COLO668 (cell line): ENCODE measurements at regions not wholly inside any gene's neighbourhood (a gene's known extent, or its start where the extent isn't known, plus 50 kb on each side); places are given as distances from the start of the nearest gene placed in this dataset.

ENCODE experiments used
- DNase-seq: peaks from one replicate; lab custom pipeline; 2025; ENCODE audit not compliant: unreplicated experiment; lab: John Stamatoyannopoulos, UW

DNA sequence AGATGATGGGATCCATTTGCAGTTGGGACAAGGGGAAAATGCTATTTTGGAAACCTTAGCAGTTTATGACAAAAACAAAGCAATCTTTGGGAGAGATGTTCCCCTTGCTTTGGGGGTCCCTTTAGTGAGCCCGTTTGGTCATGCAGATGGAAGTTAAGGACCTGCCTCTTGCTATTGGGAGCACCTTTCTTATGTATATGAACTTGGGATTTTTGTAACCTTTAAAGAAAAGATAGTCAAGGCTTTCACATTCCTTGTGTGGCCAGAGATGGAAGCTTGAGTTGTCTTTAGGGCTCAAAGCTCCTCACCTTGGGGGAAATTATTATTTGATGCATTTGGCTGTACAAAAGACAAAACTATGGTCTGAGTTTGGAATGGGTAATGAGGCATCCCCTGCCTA is 179.0 kb upstream of the PLPP4 start:
- no peak for DNase-seq

DNA sequence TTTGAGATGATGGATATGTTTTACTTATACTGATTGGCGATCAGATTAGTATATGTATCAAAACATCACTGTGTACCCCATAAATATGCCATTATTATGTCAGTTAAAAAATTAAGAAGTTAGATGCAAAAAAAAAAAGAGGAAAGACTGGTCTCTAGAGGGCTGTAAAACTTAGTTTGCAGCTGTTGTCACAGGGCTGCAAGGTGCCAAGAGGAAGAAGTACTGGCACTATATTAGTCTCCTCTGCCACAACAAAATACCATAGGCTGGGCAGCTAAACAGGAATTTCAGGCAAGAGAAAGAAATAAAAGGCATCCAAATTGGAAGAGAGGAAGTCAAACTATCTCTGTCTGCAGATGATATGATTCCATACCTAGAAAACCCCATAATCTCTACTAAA is 177.8 kb upstream of the PLPP4 start:
- no peak for DNase-seq

DNA sequence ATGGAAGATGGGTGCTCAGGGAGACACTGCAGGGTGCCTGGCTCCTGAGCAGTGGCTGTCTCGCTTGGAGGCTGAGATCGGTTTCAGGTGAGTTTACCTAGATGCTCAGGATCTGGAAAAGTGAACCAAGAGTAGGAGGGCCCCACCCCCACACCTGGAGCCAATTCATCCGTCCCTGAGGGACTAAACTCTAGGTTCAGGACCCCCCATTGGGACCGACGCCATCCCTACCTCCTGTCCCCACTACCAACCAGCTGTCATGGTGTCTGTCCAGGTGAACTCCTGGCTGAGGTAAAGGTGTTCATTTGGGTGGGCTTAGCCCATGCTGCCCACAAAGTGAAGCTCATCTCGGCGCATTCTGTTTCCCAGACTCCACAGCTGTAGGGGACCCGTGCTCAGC is 174.6 kb upstream of the PLPP4 start:
- DNase-seq = no peak

DNA sequence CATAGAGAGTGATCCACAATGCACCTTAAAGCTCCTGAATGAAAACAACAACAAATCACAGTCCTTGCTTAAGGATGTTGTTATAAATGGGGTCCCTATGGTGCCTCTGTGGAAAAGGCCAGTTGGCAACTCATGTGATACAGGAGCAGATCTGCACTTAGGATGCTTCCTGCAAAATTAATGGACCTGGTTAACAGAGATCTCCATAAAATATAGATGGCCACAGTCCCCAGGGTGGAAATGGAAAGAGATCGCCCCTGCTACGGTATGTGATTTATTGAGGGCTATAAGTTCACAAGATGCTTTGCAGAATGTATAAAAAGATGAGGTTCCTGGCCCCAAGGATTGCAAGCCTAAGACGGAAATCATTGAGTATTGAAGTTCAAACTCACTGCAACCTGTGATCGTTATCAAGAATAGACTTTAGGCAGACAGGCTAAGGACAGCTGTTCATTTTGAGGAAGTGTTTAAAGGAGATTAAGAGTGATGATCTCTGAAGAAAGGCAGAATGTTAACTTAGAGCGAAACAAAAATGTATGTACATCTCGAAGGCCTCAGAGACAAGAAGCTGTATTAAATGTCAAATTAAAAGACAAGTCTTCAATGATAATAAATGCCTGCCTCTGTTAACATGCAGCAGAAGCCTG is 174.1 kb upstream of the PLPP4 start:
- no peak for DNase-seq

DNA sequence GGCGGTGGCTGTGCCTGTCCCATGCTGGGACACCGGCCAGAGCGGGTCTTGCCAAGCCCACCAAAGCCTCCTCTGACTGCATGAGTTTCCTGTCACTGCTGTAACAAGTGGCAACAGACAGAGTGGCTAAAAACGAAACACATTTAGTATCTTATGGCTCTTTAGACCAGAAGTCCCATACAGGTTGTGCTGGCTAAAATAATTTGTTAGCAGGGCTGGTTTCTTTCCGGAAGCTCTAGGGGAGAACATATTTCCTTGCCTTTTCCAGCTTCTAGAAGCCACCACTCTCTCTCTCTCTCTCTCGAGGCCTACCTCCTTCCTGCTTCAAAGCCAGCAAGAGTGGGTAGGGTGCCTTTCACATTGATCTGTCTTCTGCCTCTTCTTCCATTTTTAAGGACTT is 171.6 kb upstream of the PLPP4 start:
- no peak for DNase-seq

DNA sequence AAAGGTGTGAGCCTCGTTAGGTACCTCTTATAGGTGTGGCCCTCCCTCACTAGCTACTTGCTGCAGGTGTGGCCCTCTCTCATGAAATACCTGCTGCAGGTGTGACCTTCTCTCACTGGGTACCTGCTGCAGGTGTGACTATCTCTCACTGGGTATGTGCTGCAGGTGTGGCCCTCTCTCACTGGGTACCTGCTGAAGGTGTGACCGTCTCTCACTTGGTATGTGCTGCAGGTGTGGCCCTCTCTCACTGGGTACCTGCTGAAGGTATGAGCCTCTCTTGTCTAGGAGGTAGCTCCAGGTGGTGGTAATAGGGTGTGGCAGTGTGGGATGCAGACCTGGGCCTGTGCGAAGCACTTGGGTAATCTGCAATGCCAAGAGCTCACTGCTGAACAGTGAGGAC is 170.7 kb upstream of the PLPP4 start:
- no peak for DNase-seq

DNA sequence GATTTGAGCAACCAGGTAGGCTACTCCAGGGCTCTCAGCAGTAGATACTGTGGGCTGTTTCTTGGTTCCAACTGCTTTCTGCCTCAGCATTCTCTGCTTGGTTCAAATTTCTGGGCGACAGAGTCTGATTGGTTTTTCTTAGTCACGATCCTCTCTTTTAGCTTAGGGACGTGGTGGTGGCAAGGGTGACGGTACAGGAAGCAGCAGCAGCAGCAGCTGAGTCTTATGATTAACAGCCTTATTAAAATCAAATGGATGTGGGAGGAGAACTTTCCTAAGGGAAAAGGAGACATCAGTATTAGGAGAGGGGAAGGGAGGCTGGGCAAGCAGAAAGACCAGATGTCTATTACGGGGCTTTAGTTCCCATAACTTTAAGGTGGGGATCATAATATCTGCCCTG is 156.5 kb upstream of the PLPP4 start:
- DNase-seq = no peak

DNA sequence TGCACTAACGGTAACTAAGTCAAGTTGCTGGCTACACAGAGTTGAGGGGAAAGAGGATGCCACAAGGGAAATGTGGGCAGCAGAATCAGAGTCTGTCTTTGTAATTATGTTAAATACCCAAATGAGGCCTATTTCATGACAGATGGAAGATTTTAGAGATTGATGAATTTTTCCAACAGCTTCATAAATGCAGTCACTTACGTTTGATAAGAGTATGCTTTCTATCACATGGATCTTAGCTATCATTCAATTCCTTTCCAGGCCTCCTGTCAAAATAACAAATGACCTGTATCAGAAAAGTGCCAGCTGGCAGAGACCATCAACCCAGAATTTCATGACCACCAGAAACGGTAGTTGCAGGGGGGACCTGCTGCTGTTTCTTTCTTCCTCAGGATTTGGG is 148.4 kb upstream of the PLPP4 start:
- DNase-seq = no peak

DNA sequence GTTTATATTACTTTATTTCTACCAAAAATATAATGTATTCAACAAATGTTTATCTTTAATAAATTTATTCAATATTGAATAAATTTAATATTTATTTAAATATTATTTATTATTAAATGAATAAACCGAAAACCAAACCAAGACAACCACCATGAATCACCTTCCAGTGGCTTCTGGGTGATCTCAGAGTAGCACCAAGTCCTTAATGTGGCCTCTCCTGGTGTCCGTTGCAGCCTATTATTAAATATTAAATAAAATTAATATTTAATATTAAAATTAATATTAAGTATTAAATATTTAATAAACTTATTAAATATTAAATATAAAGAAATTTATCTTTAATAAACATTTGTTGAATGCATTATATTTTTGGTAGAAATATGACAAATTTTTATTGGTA is 143.3 kb upstream of the PLPP4 start:
- DNase-seq = no peak

DNA sequence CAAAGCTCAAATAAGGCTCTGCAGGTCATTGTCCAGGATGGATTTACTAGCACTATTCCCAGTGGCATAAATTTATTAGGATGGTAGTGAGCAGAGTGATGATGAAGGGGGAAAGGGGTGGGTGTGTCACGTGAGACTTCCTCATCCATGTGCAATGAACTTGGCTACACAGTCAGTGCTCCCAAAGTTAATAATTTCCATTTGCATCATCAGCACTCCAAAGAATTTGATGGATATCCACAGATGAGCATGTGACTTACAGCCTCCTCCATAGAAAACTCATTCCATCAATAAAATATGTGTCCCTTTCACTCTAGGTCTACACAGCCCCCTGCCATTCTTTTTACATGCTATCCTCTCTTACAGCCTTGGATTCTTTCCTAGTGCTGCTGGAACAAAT is 142.6 kb upstream of the PLPP4 start:
- no peak for DNase-seq

DNA sequence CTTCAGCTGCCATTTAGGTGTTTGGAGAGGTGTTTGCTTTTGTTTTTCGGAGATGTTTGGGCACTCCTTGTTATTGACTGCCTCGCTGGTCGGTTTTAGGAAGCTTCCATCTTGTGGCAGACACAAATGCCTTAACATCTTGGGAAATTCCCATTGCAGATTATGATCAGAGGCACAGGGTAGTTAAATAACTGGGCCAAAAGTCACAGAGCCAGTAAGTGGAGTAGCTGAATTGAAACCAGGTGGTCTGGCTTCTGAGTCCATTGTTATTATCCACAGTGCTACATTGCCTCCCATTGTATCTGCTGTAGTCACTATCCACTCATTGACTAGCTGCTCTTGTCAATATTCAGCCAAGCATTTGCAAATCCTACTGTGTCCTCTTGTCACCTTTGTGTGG is 138.2 kb upstream of the PLPP4 start:
- DNase-seq = no peak

DNA sequence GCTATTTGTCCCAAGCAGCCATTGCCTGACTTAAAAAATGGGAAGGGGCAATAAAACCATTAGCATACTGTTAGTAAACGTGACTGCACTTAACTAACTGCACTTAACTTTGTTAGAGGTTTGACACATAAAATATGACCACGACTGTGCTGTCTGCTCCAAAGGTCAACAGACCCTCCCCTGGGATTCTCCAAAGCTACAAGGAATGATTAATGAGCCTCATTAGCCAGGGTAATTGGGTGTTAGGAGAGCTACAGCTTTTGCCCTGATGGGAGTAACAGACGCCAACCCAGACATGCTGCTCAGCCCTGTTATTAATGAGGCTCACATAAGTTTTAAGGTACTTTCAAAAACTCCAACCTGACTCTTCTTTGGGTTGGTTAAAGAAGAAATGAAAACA is 129.4 kb upstream of the PLPP4 start:
- DNase-seq = no peak

DNA sequence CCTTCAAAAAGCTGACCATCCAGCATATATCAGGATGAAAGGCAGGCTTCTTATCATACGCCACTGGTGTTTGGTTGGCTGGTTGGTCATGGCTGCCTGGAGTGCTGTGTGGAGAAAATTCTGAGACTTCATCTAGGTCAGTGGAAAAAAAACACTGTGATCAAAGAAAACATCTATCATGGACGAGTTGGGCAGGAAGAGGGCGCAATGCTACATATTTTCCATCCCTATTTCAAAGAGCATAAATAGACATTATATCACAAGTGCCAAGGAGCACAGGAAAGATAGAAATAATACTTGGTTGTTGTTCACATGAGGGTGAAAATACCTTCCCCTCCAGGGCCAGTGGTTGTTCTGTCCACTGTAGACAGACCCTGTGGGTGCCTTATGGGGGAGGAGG is 128.4 kb upstream of the PLPP4 start:
- DNase-seq = no peak

DNA sequence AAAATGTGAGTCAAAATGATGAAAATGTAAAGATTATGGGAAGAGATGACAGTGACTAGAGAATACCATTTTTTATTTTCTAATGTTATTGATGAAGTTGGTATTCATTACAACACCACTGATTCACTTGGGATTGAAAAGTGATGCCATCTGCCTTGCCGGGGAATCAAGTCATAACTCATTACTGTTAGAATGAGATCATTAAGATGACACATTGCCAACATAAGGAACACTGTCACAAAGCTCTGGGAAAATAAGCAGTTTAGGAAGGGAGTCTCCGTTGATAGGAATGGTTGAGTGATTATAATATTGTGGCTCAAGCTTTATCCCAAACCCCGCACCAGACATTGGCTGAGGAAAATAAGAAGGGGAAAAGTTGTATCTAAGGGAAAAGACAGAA is 121.5 kb upstream of the PLPP4 start:
- DNase-seq = no peak

DNA sequence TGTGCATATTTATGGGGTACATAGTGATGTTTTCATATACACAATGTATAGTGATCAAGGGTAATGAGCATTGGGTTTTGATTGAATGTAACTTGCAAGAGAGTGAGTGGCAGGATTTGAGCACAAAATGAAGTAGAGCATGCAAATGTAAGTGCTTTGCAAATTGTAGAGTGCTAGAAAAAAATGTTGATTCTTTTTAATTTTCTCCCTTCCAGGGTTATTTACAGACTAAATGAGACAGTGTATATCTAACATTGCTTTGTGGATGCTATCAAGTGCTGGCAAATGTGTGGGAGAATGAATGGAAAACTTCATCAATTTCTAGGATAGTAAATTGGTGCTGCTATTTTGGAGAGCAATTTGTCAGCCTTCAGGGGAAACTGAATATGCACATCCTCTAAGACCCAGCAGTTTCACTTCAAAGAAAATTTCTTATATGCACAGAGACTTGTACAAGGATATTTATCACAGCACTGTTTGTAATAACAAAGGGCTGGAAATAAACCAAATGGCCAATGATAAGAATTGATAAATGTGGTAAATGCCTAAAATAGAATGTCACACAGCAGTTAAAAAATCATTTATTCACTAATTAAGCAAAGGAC is 120.6 kb upstream of the PLPP4 start:
- DNase-seq = no peak

DNA sequence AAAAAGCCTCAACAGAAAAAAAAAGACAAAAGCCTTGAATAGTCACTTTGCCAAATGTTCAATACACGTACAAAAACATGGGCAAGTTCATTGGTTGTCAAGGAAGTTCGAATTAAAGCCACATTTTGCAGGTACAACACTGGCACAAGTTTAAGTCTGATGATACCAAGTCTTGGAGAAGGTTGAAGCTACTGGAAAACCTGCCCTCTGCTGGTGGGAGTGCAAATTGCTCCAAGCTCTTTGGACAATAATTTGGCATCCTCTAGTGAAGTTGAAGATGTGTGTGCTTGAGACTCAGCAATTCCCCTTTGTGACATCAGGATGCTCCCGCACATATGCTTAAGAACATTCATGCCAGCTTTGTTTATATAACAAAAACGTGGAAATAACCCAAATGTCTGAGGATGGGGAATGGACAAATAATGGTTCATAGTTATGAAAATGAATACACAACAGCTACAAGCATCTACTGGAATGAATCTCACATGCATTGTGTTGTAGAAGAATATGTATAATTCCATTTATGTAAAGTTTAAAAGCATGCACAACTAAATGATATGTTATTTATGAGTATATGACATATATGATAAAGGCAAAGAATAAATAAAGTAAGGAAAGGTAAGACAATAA is 120.0 kb upstream of the PLPP4 start:
- peak; percentile 9 for DNase-seq

DNA sequence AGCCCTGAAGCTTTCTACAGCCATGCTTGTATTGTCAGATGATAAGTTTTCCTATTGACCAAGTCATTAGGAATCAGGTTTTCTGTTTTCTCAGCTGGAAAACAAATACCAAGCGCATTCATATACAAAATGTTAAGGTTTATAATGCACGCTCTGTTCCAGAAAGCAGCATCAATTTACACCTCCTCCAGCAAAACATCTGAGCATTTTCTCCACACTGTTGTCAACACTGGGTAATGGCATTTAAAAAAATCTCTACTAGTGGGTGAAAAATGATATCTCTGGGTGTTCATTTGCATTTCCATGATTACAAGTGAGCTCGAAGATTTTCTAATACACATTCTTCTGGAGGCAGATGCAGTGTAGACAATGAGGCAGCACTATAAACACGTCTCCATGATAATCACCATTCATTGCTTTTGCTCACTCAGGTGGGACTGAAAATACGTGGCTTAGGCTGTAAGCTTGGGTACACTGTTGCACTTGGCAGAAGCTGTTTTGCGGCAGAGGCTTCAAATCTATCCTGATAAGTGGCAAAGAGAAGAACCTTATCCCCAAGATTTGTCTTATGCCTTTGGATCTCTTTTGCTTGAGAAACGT is 114.8 kb upstream of the PLPP4 start:
- DNase-seq = no peak

DNA sequence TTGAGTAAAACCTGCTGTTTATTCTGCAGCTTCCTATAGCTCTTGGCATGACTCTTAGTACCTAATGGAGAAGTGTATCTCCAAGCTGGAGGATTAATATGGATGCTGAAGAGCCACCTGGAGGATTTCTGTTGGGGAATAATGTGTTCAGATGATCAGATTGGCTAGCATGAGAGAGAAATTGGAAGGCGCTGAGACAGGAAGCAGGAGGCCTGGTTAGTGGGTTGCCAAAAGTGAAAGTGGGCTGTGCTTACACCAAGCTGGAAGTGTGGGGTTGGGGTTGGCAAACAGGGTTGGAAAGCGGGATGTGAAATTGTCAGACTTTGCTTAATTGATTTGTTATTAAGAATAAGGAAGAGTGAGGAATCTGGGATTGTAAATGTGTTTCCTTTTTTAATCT is 111.8 kb upstream of the PLPP4 start:
- no peak for DNase-seq

DNA sequence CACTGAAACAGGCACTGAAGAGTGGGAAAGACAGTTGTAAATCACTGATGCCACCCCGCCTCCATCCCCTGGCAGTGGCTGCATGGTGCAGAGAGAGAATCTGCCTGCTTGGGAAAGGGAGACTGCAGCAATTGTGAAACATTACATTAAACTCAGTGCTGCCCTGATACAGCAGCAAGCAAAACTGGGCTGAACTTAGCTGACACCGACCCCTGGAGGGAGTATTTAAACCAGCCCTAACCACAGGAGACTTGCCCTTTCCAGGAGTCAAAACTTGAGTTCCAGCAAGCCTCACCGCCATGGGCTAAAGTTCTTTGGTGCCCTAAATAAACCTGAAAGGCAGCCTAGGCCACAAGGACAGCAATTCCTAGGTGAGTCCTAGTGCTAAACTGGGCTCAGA is 109.4 kb upstream of the PLPP4 start:
- DNase-seq = no peak

DNA sequence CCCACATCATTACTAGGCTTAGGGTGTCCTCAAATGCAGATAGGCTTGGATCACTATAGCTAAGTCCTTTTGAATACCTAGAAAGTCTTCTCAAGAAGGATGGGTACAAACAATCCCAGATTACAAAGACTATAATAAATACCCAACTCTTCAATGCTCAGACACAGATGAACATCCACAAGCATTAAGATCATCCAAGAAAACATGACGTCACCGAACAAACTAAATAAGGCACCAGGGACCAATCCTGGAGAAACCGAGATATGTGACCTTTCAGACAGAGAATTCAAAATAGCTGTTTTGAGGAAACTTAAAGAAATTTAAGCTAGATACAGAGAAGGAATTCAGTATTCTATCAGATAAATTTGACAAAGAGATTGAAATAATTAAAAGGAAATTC is 108.0 kb upstream of the PLPP4 start:
- DNase-seq = no peak

DNA sequence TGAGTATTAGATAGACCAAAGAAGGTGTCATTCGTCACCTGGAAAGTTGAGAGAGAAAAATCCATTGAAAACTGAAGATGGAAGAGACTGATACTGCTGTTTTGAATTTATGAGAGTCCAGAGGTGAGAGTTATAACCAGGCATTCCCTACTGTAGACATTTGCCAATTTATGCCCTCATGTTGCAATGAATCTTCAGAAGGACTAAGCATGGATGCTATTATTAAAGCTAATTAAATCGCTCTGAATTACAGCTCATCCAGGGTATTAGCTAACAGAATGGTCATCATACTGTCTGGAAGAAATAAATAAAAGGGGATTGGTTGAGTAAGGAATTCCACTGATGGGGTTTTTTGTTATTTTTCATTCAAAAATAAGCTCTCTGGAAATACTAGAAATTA is 101.6 kb upstream of the PLPP4 start:
- no peak for DNase-seq

DNA sequence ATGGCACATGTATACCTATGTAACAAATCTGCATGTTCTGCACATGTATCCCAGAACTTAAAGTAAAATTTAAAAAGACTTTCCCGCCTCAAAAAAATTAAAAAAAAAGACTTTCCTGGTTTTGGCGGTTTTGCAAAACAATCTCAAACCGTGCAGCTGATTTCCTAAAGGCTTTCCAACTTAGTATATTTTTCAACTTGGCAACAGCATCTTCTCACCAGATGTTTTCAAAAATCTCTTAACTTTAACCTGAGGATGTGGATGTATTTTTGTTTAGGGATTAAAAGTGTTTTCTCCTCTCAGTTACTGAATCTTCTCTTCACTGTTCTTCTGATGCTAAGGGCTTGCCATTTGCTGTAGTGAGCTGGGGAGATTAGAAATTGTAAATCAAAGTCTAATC is 96.5 kb upstream of the PLPP4 start:
- DNase-seq = no peak

DNA sequence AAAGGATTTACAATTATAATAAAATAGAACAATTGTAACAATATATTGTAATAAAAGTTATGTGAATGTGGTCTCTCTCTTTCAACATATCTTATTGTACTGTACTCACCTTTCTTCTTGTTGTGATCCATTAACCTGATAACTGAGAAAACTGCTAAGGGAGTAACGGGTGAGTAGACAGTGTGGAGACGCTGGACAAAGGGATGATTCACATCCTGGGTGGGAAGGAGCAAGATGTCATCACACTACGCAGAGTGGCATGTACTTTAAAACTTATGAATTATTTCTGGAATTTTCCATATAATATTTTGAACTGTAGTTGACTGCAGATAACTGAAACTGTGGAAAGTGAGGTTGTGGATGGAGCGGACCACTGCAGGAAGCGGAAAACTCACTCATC is 91.2 kb upstream of the PLPP4 start:
- no peak for DNase-seq
